ENCODE measurements at regions not wholly inside any gene's neighbourhood (a gene's known extent, or its start where the extent isn't known, plus 50 kb on each side); places are given as distances from the start of the nearest gene placed in this dataset.

GRCh38 chr11:109343242-109343641, 78.7 kb upstream of the C11orf87 start:
- 45% methylated on average over 2 of the region's 3 CpGs for WGBS (ENCODE audit: insufficient coverage)

GRCh38 chr11:109347304-109347703, 74.7 kb upstream of the C11orf87 start:
- H3K4me1 ChIP-seq (ENCODE audit: control insufficient read depth, insufficient read depth, low read length) = no peaks in the 10 kb centered on the region
- WGBS (ENCODE audit: insufficient coverage) = 6% methylated on average over 2 of the region's 2 CpGs
- Mint-ChIP-seq H3K36me3 (no peaks in the 10 kb centered on the region), H3K4me3 (no peak overlapping the region), H3K4me1 (no peaks in the 10 kb centered on the region), H3K27ac (no peak overlapping the region), H3K27me3 (ENCODE audit: low read depth in 2 of 2) (no peaks in the 10 kb centered on the region), H3K9me3 (peaks cover 6 to 15% of the 10 kb centered on the region in 2 donors)
- H3K27ac ChIP-seq (ENCODE audit: low read length) = no peak overlapping the region
- TF ChIP-seq CTCF (IDR thresholded peaks at IDR 0.05) = no peak
- no peak overlapping the region for H3K4me3 ChIP-seq (ENCODE audit: low read length)
- DNase-seq (no peak), ATAC-seq (no peak)
- intact Hi-C loops (cut with micrococcal nuclease) = no loop called here
- H3K9me3 ChIP-seq (ENCODE audit: control insufficient read depth, insufficient read depth, low read length) = no peaks in the 10 kb centered on the region
- H3K36me3 ChIP-seq (ENCODE audit: control insufficient read depth, insufficient read depth, low read length) = no peaks in the 10 kb centered on the region
- no peaks in the 10 kb centered on the region for H3K27me3 ChIP-seq (ENCODE audit: control insufficient read depth, insufficient read depth, low read length)

More at GRCh38 chr11:109343242-109343641, 78.7 kb upstream of the C11orf87 start:
- H3K9me3 ChIP-seq (ENCODE audit: control insufficient read depth, insufficient read depth, low read length) = no peaks in the 10 kb centered on the region
- Mint-ChIP-seq H3K4me1 (no peaks in the 10 kb centered on the region), H3K27ac (no peak overlapping the region), H3K4me3 (no peak overlapping the region), H3K9me3 (peaks cover 0 to 13% of the 10 kb centered on the region in 2 donors), H3K27me3 (ENCODE audit: low read depth in 2 of 2) (no peaks in the 10 kb centered on the region), H3K36me3 (no peaks in the 10 kb centered on the region)
- TF ChIP-seq CTCF (IDR thresholded peaks at IDR 0.05) = no peak
- H3K4me3 ChIP-seq (ENCODE audit: low read length) = no peak overlapping the region
- DNase-seq (no peak), ATAC-seq (no peak)
- H3K27me3 ChIP-seq (ENCODE audit: control insufficient read depth, insufficient read depth, low read length) = no peaks in the 10 kb centered on the region
- intact Hi-C loops (cut with micrococcal nuclease) = no loop called here
- no peaks in the 10 kb centered on the region for H3K36me3 ChIP-seq (ENCODE audit: control insufficient read depth, insufficient read depth, low read length)
- no peak overlapping the region for H3K27ac ChIP-seq (ENCODE audit: low read length)
- H3K4me1 ChIP-seq (ENCODE audit: control insufficient read depth, insufficient read depth, low read length) = no peaks in the 10 kb centered on the region

GRCh38 chr11:109349276-109350080, 72.5 kb upstream of the C11orf87 start:
- Histone ChIP-seq H3K4me1 (ENCODE audit: control insufficient read depth, insufficient read depth, low read length) (no peaks in the 10 kb centered on the region), H3K27me3 (ENCODE audit: control insufficient read depth, insufficient read depth, low read length) (no peaks in the 10 kb centered on the region), H3K9me3 (ENCODE audit: control insufficient read depth, insufficient read depth, low read length) (no peaks in the 10 kb centered on the region), H3K4me3 (ENCODE audit: low read length) (no peak overlapping the region), H3K27ac (ENCODE audit: low read length) (no peak overlapping the region), H3K36me3 (ENCODE audit: control insufficient read depth, insufficient read depth, low read length) (no peaks in the 10 kb centered on the region)
- 85% methylated on average over 4 of the region's 5 CpGs for WGBS (ENCODE audit: insufficient coverage)
- ATAC-seq = no peak
- DNase-seq = no peak
- no peaks in the 10 kb centered on the region for H3K36me3 Mint-ChIP-seq
- H3K27me3 Mint-ChIP-seq (ENCODE audit: low read depth in 2 of 2) = no peaks in the 10 kb centered on the region
- H3K4me1 Mint-ChIP-seq = no peaks in the 10 kb centered on the region
- H3K4me3 Mint-ChIP-seq = no peak overlapping the region
- no peak overlapping the region for H3K27ac Mint-ChIP-seq
- no peak for TF ChIP-seq CTCF (IDR thresholded peaks at IDR 0.05)
- H3K9me3 Mint-ChIP-seq = peaks cover 8 to 14% of the 10 kb centered on the region in 2 donors
- intact Hi-C loops (cut with micrococcal nuclease) = no loop called here

- no peaks in the 10 kb centered on the region for H3K27me3 ChIP-seq (ENCODE audit: control insufficient read depth, insufficient read depth, low read length)
- no peak overlapping the region for H3K4me3 Mint-ChIP-seq
- intact Hi-C loops (cut with micrococcal nuclease) = no loop called here
- no peak for TF ChIP-seq CTCF (IDR thresholded peaks at IDR 0.05)
- H3K4me1 ChIP-seq (ENCODE audit: control insufficient read depth, insufficient read depth, low read length) = no peaks in the 10 kb centered on the region
- no peak overlapping the region for H3K4me3 ChIP-seq (ENCODE audit: low read length)
- no peaks in the 10 kb centered on the region for H3K9me3 ChIP-seq (ENCODE audit: control insufficient read depth, insufficient read depth, low read length)
- H3K36me3 ChIP-seq (ENCODE audit: control insufficient read depth, insufficient read depth, low read length) = no peaks in the 10 kb centered on the region
- no peak overlapping the region for H3K27ac ChIP-seq (ENCODE audit: low read length)
- H3K27me3 Mint-ChIP-seq (ENCODE audit: low read depth in 2 of 2) = no peaks in the 10 kb centered on the region
- WGBS (ENCODE audit: insufficient coverage) = 95% methylated on average over 3 of the region's 3 CpGs
- H3K36me3 Mint-ChIP-seq = no peaks in the 10 kb centered on the region
- no peak overlapping the region for H3K27ac Mint-ChIP-seq
- peaks cover 8 to 12% of the 10 kb centered on the region in 2 donors for H3K9me3 Mint-ChIP-seq
- ATAC-seq (no peak), DNase-seq (no peak)
- H3K4me1 Mint-ChIP-seq = no peaks in the 10 kb centered on the region
Observed at GRCh38 chr11:109350091-109350490, 71.9 kb upstream of the C11orf87 start.

Data from natural killer cell (primary cell).